H1 (cell line): ENCODE measurements at regions not wholly inside any gene's neighbourhood (a gene's known extent, or its start where the extent isn't known, plus 50 kb on each side); places are given as distances from the start of the nearest gene placed in this dataset.

ENCODE experiments used
- CTCF ChIA-PET: fragments of 300-600 bp; sonication (Branson Sonifier 250); formaldehyde crosslinking; loops from one replicate; lab custom pipeline; 2021; ENCODE audit not compliant: partially characterized antibody; lab: Charles Lee
- POLR2A ChIA-PET: fragments of 300-600 bp; sonication (Branson Sonifier 250); formaldehyde crosslinking; loops from one replicate; lab custom pipeline; 2021; ENCODE audit warnings: inconsistent platforms; ENCODE audit not compliant: partially characterized antibody; lab: Charles Lee
- DNase-seq, 2 experiments: peaks; one replicate each; pipeline versions ENCODE4 v3.0.0 to v3.0.0-alpha.2; 2010 to 2022; ENCODE audit warnings: low spot score in 2 of 2, low read depth in 1 of 2, mixed read lengths in 1 of 2
- FAIRE-seq: peaks from 2 replicates; lab custom pipeline; 2011; peaks lifted over from hg19 to GRCh38; lab: Jason Lieb, UNC
- H2AFZ ChIP-seq: 2 replicates; pipeline ENCODE4 v1.8.1; 2012; ENCODE audit warnings: low read length, inconsistent platforms
- H2AK5ac ChIP-seq: 2 replicates; pipeline ENCODE4 v1.6.1; 2013; ENCODE audit warnings: low read depth, low read length
- H2BK120ac ChIP-seq: replicated peaks from 2 replicates; pipeline ENCODE3; 2013; ENCODE audit warnings: low read depth, low read length, inconsistent platforms
- H2BK12ac ChIP-seq: 2 replicates; pipeline ENCODE4 v1.6.1; 2013; ENCODE audit warnings: low read depth, low read length
- H2BK15ac ChIP-seq: 2 replicates; pipeline ENCODE4 v1.6.1; 2013; ENCODE audit warnings: low read length
- H2BK20ac ChIP-seq: 2 replicates; pipeline ENCODE4 v1.6.1; 2013; ENCODE audit warnings: low read length
- H2BK5ac ChIP-seq: 2 replicates; pipeline ENCODE4 v1.6.1; 2013; ENCODE audit warnings: low read depth, low read length
- H3K14ac ChIP-seq: 2 replicates; pipeline ENCODE4 v1.6.1; 2013; ENCODE audit warnings: inconsistent platforms; ENCODE audit not compliant: insufficient read length
- H3K18ac ChIP-seq: 2 replicates; pipeline ENCODE4 v1.6.1; 2013; ENCODE audit warnings: low read length; ENCODE audit errors: extremely low read depth
- H3K23ac ChIP-seq: 2 replicates; pipeline ENCODE4 v1.6.1; 2013; ENCODE audit warnings: inconsistent platforms; ENCODE audit not compliant: insufficient read length
- H3K23me2 ChIP-seq: 2 replicates; pipeline ENCODE4 v1.6.1; 2013; ENCODE audit warnings: low read depth, low read length
- H3K27ac ChIP-seq: 2 replicates; pipeline ENCODE4 v1.6.1; 2011; ENCODE audit warnings: low read depth, low read length, inconsistent platforms
- H3K27me3 ChIP-seq, 4 experiments: replicated peaks in 1 of 4; 1 replicate in 1 of 4; 2 replicates in 3 of 4; pipeline versions ENCODE4 v1.6.1 to v1.8.1; 2011 to 2013; ENCODE audit warnings: low read length in 3 of 4, mild to moderate bottlenecking in 3 of 4, inconsistent platforms in 2 of 4, mixed read lengths in 2 of 4, moderate library complexity in 1 of 4; ENCODE audit not compliant: control insufficient read depth in 3 of 4, insufficient read depth in 3 of 4; ENCODE audit errors: extremely low read depth in 1 of 4
- H3K36me3 ChIP-seq, 4 experiments: 2 replicates each; pipeline versions ENCODE4 v1.6.1 to v1.8.1; 2011 to 2013; ENCODE audit warnings: mild to moderate bottlenecking in 4 of 4, low read length in 3 of 4, moderate library complexity in 2 of 4, control low read depth in 1 of 4, inconsistent platforms in 1 of 4; ENCODE audit not compliant: insufficient read depth in 4 of 4, control insufficient read depth in 2 of 4
- H3K4ac ChIP-seq: replicated peaks from 2 replicates; pipeline ENCODE3; 2013; ENCODE audit warnings: low read length, low read depth, mixed read lengths, inconsistent platforms; ENCODE audit not compliant: insufficient read length
- H3K4me1 ChIP-seq, 4 experiments: replicated peaks in 1 of 4; 1 replicate in 1 of 4; 2 replicates in 3 of 4; pipeline versions ENCODE4 v1.6.1 to v1.8.1; 2011 to 2013; ENCODE audit warnings: low read length in 3 of 4, inconsistent platforms in 2 of 4, mixed read lengths in 1 of 4; ENCODE audit not compliant: insufficient read depth in 4 of 4, control insufficient read depth in 3 of 4
- H3K4me2 ChIP-seq, 2 experiments: 2 replicates each; pipeline versions ENCODE4 v1.6.1 to v1.8.1; 2011 to 2013; ENCODE audit warnings: low read depth in 2 of 2, low read length in 2 of 2, control low read depth in 1 of 2, inconsistent platforms in 1 of 2, mild to moderate bottlenecking in 1 of 2; ENCODE audit not compliant: insufficient read depth in 1 of 2
- H3K4me3 ChIP-seq, 4 experiments: fragments of 200-600, 300-600 bp in 1 of 4; sonication (generic), shearing (Covaris generic), sonication (Bioruptor Twin) in 1 of 4; 2 replicates each; pipeline versions ENCODE4 v1.5.1 to v1.8.1; 2011 to 2016; ENCODE audit warnings: low read length in 4 of 4, low read depth in 3 of 4, control low read depth in 2 of 4, inconsistent platforms in 2 of 4, mild to moderate bottlenecking in 2 of 4, mixed read lengths in 1 of 4, moderate library complexity in 1 of 4; ENCODE audit not compliant: insufficient read depth in 2 of 4; ENCODE audit errors: extremely low read depth in 1 of 4
- H3K56ac ChIP-seq: replicated peaks from 2 replicates; pipeline ENCODE3; 2013; ENCODE audit warnings: low read depth, mild to moderate bottlenecking, mixed read lengths, low read length, inconsistent platforms; ENCODE audit not compliant: insufficient read length
- H3K79me1 ChIP-seq: 2 replicates; pipeline ENCODE4 v1.6.1; 2013; ENCODE audit warnings: low read depth, low read length, control low read depth
- H3K79me2 ChIP-seq, 2 experiments: 2 replicates each; pipeline versions ENCODE4 v1.6.1 to v1.8.1; 2012 to 2013; ENCODE audit warnings: low read length in 2 of 2, mild to moderate bottlenecking in 2 of 2, inconsistent platforms in 1 of 2; ENCODE audit not compliant: insufficient read depth in 2 of 2, control insufficient read depth in 1 of 2
- H3K9ac ChIP-seq, 4 experiments: replicated peaks in 1 of 4; 1 replicate in 1 of 4; 2 replicates in 3 of 4; pipeline versions ENCODE4 v1.6.1 to v1.8.1; 2011 to 2013; ENCODE audit warnings: low read depth in 3 of 4, low read length in 3 of 4, control low read depth in 2 of 4, mild to moderate bottlenecking in 2 of 4, moderate library complexity in 2 of 4, inconsistent platforms in 1 of 4; ENCODE audit errors: extremely low read depth in 1 of 4
- H3K9me3 ChIP-seq, 2 experiments: 2 replicates each; pipeline versions ENCODE4 v1.6.1 to v1.8.1; 2012 to 2013; ENCODE audit warnings: mild to moderate bottlenecking in 2 of 2, moderate library complexity in 2 of 2, control low read depth in 1 of 2, inconsistent platforms in 1 of 2, low read depth in 1 of 2, low read length in 1 of 2, mixed read lengths in 1 of 2; ENCODE audit not compliant: insufficient read depth in 2 of 2
- H4K20me1 ChIP-seq, 2 experiments: replicated peaks in 1 of 2; 2 replicates each; pipeline versions ENCODE3 to v1.8.1; 2011 to 2013; ENCODE audit warnings: inconsistent platforms in 2 of 2, low read length in 2 of 2, mild to moderate bottlenecking in 1 of 2; ENCODE audit not compliant: insufficient read depth in 2 of 2, control insufficient read depth in 1 of 2
- H4K5ac ChIP-seq: 2 replicates; pipeline ENCODE4 v1.6.1; 2013; ENCODE audit warnings: low read length, low read depth, mixed read lengths, inconsistent platforms; ENCODE audit not compliant: insufficient read length
- H4K8ac ChIP-seq: 2 replicates; pipeline ENCODE4 v1.8.0; 2013; ENCODE audit warnings: mild to moderate bottlenecking, moderate library complexity, low read length, inconsistent platforms; ENCODE audit not compliant: insufficient read depth; ENCODE audit errors: extremely low read depth
- H4K91ac ChIP-seq: replicated peaks from 2 replicates; pipeline ENCODE3; 2013; ENCODE audit warnings: low read length, mixed read lengths, inconsistent platforms; ENCODE audit not compliant: insufficient read length
- CHD2 ChIP-seq: IDR thresholded peaks from 2 replicates; pipeline ENCODE4 v1.6.1; 2012; ENCODE audit warnings: low read length, improper control_type of control experiment
- HDAC6 ChIP-seq: IDR thresholded peaks from one replicate; pipeline ENCODE4 v1.7.1; 2012; ENCODE audit warnings: low read depth, mild to moderate bottlenecking, inconsistent platforms, low read length, moderate library complexity
- KDM4A ChIP-seq: IDR thresholded peaks from one replicate; pipeline ENCODE4 v1.7.1; 2012; ENCODE audit warnings: low read depth, mild to moderate bottlenecking, moderate library complexity, low read length, inconsistent platforms; ENCODE audit not compliant: severe bottlenecking
- NRF1 ChIP-seq: IDR thresholded peaks from 2 replicates; pipeline ENCODE4 v1.6.1; 2011; ENCODE audit warnings: mild to moderate bottlenecking, low read depth, low read length, improper control_type of control experiment
- SIN3A ChIP-seq, 2 experiments: IDR thresholded peaks in 1 of 2; conservative IDR thresholded peaks in 1 of 2; 2 replicates each; pipeline ENCODE4 v1.6.1; 2011 to 2012; ENCODE audit warnings: low read length in 2 of 2, improper control_type of control experiment in 1 of 2, low read depth in 1 of 2, mild to moderate bottlenecking in 1 of 2
- SIRT6 ChIP-seq: IDR thresholded peaks from one replicate; pipeline ENCODE4 v1.7.1; 2012; ENCODE audit warnings: low read length, inconsistent platforms
- SRF ChIP-seq: IDR thresholded peaks from 2 replicates; pipeline ENCODE4 v1.6.1; 2011; ENCODE audit warnings: mild to moderate bottlenecking, low read depth, low read length, moderate library complexity
- SUZ12 ChIP-seq: fragments of 200-600 bp; sonication (generic); IDR thresholded peaks from 2 replicates; pipeline ENCODE4 v1.6.1; 2012; ENCODE audit warnings: mild to moderate bottlenecking, inconsistent platforms, low read length, moderate library complexity, mixed read lengths
- TF ChIP-seq, protein P1 (sequence below): IDR thresholded peaks from 2 replicates; pipeline ENCODE4 v1.6.1; 2012; ENCODE audit warnings: inconsistent platforms

DNA sequence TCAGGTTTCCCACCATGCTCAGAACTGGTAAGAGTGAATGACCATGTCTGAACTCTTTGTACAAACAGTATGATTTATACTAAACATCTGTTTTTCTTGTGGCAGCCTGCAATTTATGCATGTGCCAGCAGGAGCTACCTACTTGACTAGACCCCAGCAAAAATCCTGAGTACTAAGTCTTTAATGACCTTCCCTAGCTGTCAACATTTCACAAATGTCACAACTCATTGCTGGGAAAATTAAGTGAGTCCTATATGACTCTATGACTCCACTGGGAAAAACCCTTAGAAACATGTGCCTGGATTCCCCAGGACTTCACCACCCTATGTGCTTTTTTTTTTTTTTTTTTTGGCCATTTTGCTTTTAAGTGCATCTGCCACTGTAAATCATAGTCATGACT is 1225.8 kb downstream of the SUCLG1 start:
- H3K23me2 ChIP-seq, result no peaks in the 10 kb centered on the region
- H4K91ac ChIP-seq, result no peak overlapping the region
- no peak overlapping the region for H4K5ac ChIP-seq
- no peak overlapping the region for H2BK15ac ChIP-seq
- H3K4me3 ChIP-seq, result no peak overlapping the region
- H3K27ac ChIP-seq, result no peak overlapping the region
- H3K4me1 ChIP-seq, result no peaks in the 10 kb centered on the region
- no peak for FAIRE-seq
- H3K56ac ChIP-seq, result no peak overlapping the region
- CTCF ChIA-PET, result interaction anchor here (0.8 to 1.2 kb wide), 3 partner anchors 12 to 170 kb away, joined by 3 to 4 read pairs (median 3); no protein-coding TSS in a partner anchor
- POLR2A ChIA-PET, result no interaction called here
- no peaks in the 10 kb centered on the region for H3K79me1 ChIP-seq
- no peak overlapping the region for H3K14ac ChIP-seq
- no peak overlapping the region for H2AFZ ChIP-seq
- DNase-seq, result no peak
- H3K18ac ChIP-seq, result no peak overlapping the region
- no peak overlapping the region for H2BK5ac ChIP-seq
- no peak overlapping the region for H4K8ac ChIP-seq
- H3K79me2 ChIP-seq, result no peaks in the 10 kb centered on the region
- H4K20me1 ChIP-seq, result no peaks in the 10 kb centered on the region
- H3K9ac ChIP-seq, result no peak overlapping the region
- no peak overlapping the region for H2AK5ac ChIP-seq
- no peaks in the 10 kb centered on the region for H3K9me3 ChIP-seq
- H2BK20ac ChIP-seq, result no peak overlapping the region
- H2BK120ac ChIP-seq, result no peak overlapping the region
- no peaks in the 10 kb centered on the region for H3K36me3 ChIP-seq
- H3K27me3 ChIP-seq, result no peaks in the 10 kb centered on the region
- no peak overlapping the region for H3K23ac ChIP-seq
- no peak overlapping the region for H3K4me2 ChIP-seq
- no peak overlapping the region for H2BK12ac ChIP-seq
- no peak overlapping the region for H3K4ac ChIP-seq
- TF ChIP-seq SUZ12 (no peak), CHD2 (no peak), SIRT6 (no peak), SRF (no peak), HDAC6 (no peak), KDM4A (no peak), SIN3A (conservative IDR thresholded peaks at IDR 0.05 in 1 of 2, IDR thresholded peaks at IDR 0.05 in 1 of 2; ENCODE audit: low read depth in 1 of 2, low read length in 2 of 2) (no peak), NRF1 (no peak)
- TF ChIP-seq, protein P1, sequence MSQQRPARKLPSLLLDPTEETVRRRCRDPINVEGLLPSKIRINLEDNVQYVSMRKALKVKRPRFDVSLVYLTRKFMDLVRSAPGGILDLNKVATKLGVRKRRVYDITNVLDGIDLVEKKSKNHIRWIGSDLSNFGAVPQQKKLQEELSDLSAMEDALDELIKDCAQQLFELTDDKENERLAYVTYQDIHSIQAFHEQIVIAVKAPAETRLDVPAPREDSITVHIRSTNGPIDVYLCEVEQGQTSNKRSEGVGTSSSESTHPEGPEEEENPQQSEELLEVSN, result no peak
